Memory B cell (primary cell): ENCODE measurements at regions not wholly inside any gene's neighbourhood (a gene's known extent, or its start where the extent isn't known, plus 50 kb on each side); places are given as distances from the start of the nearest gene placed in this dataset.
"Not testable (repeated sequence)": the region's sequence is repeated elsewhere in the genome, so short reads cannot be mapped to it uniquely, and the experiment has no call there.

Experiments used
- ATAC-seq: fragments of 150-1000 bp; cut with Tn5 transposase; 2 replicates; pipeline ENCODE4 v1.10.0; 2021; ENCODE audit warnings: low read depth, mild to moderate bottlenecking, moderate library complexity
- DNase-seq, 2 donors: peaks; one replicate each; pipeline ENCODE4 v3.0.0; 2022; ENCODE audit warnings: low spot score in 2 of 2
- H3K27ac Mint-ChIP-seq: one replicate; pipeline ENCODE4 v1.8.0; 2022; ENCODE audit warnings: mild to moderate bottlenecking, moderate library complexity, mixed read lengths
- H3K27me3 Mint-ChIP-seq: one replicate; pipeline ENCODE4 v1.8.0; 2022; ENCODE audit warnings: mixed read lengths
- H3K36me3 Mint-ChIP-seq: one replicate; pipeline ENCODE4 v1.8.0; 2022; ENCODE audit warnings: mild to moderate bottlenecking, mixed read lengths
- H3K4me1 Mint-ChIP-seq: one replicate; pipeline ENCODE4 v1.8.0; 2022; ENCODE audit warnings: mixed read lengths
- H3K4me3 Mint-ChIP-seq: one replicate; pipeline ENCODE4 v1.8.0; 2022; ENCODE audit warnings: mild to moderate bottlenecking, moderate library complexity, mixed read lengths
- H3K9me3 Mint-ChIP-seq: one replicate; pipeline ENCODE4 v1.8.0; 2022; ENCODE audit warnings: mixed read lengths

DNA sequence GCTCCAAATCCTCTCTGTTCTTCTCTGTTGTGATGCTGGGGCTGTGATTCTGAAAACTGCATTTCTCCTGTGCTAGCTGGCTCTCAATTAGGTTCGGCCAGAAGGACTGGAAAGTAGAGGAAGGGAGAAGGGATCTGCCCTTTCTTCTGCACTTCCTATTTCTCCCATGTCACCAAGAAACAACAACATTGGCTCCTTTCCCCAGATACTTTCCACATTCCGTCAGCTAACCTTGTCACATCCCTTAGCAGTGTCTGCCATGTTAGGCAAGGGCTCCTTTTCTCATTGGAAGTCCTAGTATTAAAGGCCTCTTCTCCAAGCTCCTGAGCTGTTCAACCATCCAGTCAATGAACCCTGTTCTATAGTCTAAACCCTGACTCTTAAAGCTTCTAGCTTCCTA, 171.1 kb downstream of the ZNF621 start:
- H3K27me3 Mint-ChIP-seq, result no peaks in the 10 kb centered on the region
- peaks cover 4% of the 10 kb centered on the region for H3K36me3 Mint-ChIP-seq
- DNase-seq (no peak), ATAC-seq (no peak)
- peaks cover 2% of the 10 kb centered on the region for H3K4me1 Mint-ChIP-seq
- no peak overlapping the region for H3K27ac Mint-ChIP-seq
- peaks cover 4% of the 10 kb centered on the region for H3K9me3 Mint-ChIP-seq
- no peak overlapping the region for H3K4me3 Mint-ChIP-seq

- H3K36me3 Mint-ChIP-seq, H3K4me1 Mint-ChIP-seq, DNase-seq, H3K27me3 Mint-ChIP-seq, ATAC-seq, H3K4me3 Mint-ChIP-seq, H3K27ac Mint-ChIP-seq, H3K9me3 Mint-ChIP-seq: not testable (repeated sequence)
Observed at GRCh38 chr3:40698611-40699010, 173.9 kb downstream of the ZNF621 start.

GRCh38 chr3:40701016-40701588, 176.3 kb downstream of the ZNF621 start:
- no peaks in the 10 kb centered on the region for H3K4me1 Mint-ChIP-seq
- no peak overlapping the region for H3K27ac Mint-ChIP-seq
- peaks cover 8% of the 10 kb centered on the region for H3K36me3 Mint-ChIP-seq
- DNase-seq (no peak), ATAC-seq (no peak)
- H3K9me3 Mint-ChIP-seq, result peaks cover 8% of the 10 kb centered on the region
- no peak overlapping the region for H3K4me3 Mint-ChIP-seq
- no peaks in the 10 kb centered on the region for H3K27me3 Mint-ChIP-seq

GRCh38 chr3:40704224-40704623, 179.5 kb downstream of the ZNF621 start:
- Mint-ChIP-seq H3K27me3 (no peaks in the 10 kb centered on the region), H3K4me1 (no peaks in the 10 kb centered on the region), H3K4me3 (no peak overlapping the region), H3K36me3 (peaks cover 13% of the 10 kb centered on the region), H3K9me3 (peaks cover 10% of the 10 kb centered on the region), H3K27ac (no peak overlapping the region)
- DNase-seq, result no peak
- no peak for ATAC-seq

DNA sequence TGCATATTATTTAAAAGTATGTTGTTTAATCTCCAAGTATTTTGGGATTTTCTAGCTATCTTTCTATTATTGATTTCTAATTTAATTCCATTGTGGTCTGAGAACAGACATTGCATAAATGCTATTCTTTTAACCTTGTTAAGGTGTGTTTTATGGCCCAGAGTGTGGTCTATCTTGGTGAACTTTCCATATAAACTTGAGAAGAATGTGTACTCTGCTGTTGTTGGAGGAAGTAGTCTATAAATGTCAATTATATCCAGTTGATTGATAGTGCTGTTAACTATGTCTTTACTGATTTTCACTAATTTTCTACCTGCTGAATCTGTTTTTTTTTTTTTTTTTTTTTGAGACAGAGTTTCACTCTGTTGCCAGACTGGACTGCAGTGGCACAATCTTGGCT, 180.9 kb downstream of the ZNF621 start:
- H3K27me3 Mint-ChIP-seq, result no peaks in the 10 kb centered on the region
- no peak for ATAC-seq
- H3K27ac Mint-ChIP-seq, result no peak overlapping the region
- no peaks in the 10 kb centered on the region for H3K4me1 Mint-ChIP-seq
- H3K36me3 Mint-ChIP-seq, result peaks cover 9% of the 10 kb centered on the region
- peaks cover 6% of the 10 kb centered on the region for H3K9me3 Mint-ChIP-seq
- no peak overlapping the region for H3K4me3 Mint-ChIP-seq
- no peak for DNase-seq

DNA sequence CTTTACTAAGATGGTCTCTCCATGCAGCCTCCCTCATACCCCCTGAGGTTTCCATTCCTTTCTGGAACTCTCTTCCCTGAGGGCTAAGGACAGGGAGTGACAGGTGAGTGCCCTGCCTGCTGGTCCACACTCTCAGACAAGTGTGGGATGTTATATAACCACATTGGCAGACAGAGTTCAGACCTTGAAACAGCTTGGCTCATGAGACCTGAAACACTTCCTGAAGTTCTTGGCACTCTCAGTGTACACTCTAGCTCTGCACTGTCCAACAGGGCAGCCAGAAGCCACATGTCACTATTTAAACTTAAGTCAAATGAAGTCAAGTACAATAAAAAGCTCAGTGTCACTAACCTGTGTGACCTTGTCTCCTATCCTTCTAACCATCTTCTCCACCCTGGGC, 188.5 kb downstream of the ZNF621 start:
- Mint-ChIP-seq H3K36me3 (no peaks in the 10 kb centered on the region), H3K4me1 (peaks cover 32% of the 10 kb centered on the region), H3K4me3 (peak overlapping the region; percentile 66), H3K27ac (peak overlapping the region; percentile 90), H3K27me3 (no peaks in the 10 kb centered on the region), H3K9me3 (no peaks in the 10 kb centered on the region)
- DNase-seq (no peak), ATAC-seq (no peak)

GRCh38 chr3:40713795-40714194, 189.0 kb downstream of the ZNF621 start:
- peak in 1 of 2 donors; percentile 50 for DNase-seq

DNA sequence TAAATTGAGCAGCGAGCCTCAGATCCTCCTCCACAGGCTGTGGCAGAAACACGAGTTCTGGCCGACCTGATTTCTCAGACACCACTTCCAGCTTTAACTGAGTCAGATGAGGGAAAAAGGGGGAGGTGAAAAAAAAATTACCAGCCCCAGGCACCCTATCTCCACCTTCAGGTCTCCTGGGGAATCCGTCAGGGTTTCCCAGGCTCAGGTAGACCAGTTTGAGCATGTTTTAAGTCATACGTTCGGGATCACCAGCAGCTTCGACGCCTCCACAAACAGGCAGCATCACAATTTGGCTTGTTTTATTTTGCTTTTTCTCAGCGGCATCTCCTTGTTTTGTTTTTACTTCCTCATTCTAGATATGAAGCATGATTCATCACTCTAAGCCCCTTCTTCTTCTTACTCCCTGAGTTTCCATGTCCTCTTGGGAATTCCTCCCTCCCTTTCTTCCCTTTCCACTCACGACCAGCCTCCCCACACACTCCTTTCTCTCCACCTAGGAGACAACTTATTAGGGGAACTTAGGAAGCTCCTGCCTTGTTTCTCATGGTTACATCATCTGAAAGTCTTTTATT, 190.1 kb downstream of the ZNF621 start:
- Mint-ChIP-seq H3K4me1 (peaks cover 39% of the 10 kb centered on the region), H3K27me3 (no peaks in the 10 kb centered on the region), H3K4me3 (peak overlapping the region; percentile 57), H3K9me3 (no peaks in the 10 kb centered on the region), H3K36me3 (no peaks in the 10 kb centered on the region), H3K27ac (peak overlapping the region; percentile 90)
- ATAC-seq (no peak), DNase-seq (no peak)

More at GRCh38 chr3:40713795-40714194, 189.0 kb downstream of the ZNF621 start:
- ATAC-seq, result peak; percentile 85
- H3K36me3 Mint-ChIP-seq, result no peaks in the 10 kb centered on the region
- H3K27ac Mint-ChIP-seq, result peak overlapping the region; percentile 90
- H3K4me1 Mint-ChIP-seq, result peaks cover 36% of the 10 kb centered on the region
- H3K27me3 Mint-ChIP-seq, result no peaks in the 10 kb centered on the region
- peak overlapping the region; percentile 66 for H3K4me3 Mint-ChIP-seq
- H3K9me3 Mint-ChIP-seq, result no peaks in the 10 kb centered on the region

- no peak for ATAC-seq
- no peaks in the 10 kb centered on the region for H3K27me3 Mint-ChIP-seq
- peak overlapping the region; percentile 90 for H3K27ac Mint-ChIP-seq
- no peaks in the 10 kb centered on the region for H3K36me3 Mint-ChIP-seq
- H3K4me3 Mint-ChIP-seq, result peak overlapping the region; percentile 57
- DNase-seq, result no peak
- H3K9me3 Mint-ChIP-seq, result no peaks in the 10 kb centered on the region
- H3K4me1 Mint-ChIP-seq, result peaks cover 39% of the 10 kb centered on the region
Observed at GRCh38 chr3:40715551-40715950, 190.8 kb downstream of the ZNF621 start.

GRCh38 chr3:40717471-40717870, 192.7 kb downstream of the ZNF621 start:
- no peaks in the 10 kb centered on the region for H3K9me3 Mint-ChIP-seq
- no peak overlapping the region for H3K4me3 Mint-ChIP-seq
- no peak for ATAC-seq
- peak overlapping the region; percentile 72 for H3K27ac Mint-ChIP-seq
- no peaks in the 10 kb centered on the region for H3K27me3 Mint-ChIP-seq
- no peaks in the 10 kb centered on the region for H3K36me3 Mint-ChIP-seq
- DNase-seq, result no peak
- peaks cover 39% of the 10 kb centered on the region for H3K4me1 Mint-ChIP-seq

- peaks cover 38% of the 10 kb centered on the region for H3K4me1 Mint-ChIP-seq
- no peaks in the 10 kb centered on the region for H3K27me3 Mint-ChIP-seq
- peak overlapping the region; percentile 72 for H3K27ac Mint-ChIP-seq
- no peaks in the 10 kb centered on the region for H3K36me3 Mint-ChIP-seq
- ATAC-seq, result no peak
- H3K4me3 Mint-ChIP-seq, result no peak overlapping the region
- no peak for DNase-seq
- no peaks in the 10 kb centered on the region for H3K9me3 Mint-ChIP-seq
Observed at GRCh38 chr3:40718209-40718608, 193.4 kb downstream of the ZNF621 start.

GRCh38 chr3:40718681-40719080, 193.9 kb downstream of the ZNF621 start:
- DNase-seq, result peak in 1 of 2 donors; percentile 41
- no peak overlapping the region for H3K4me3 Mint-ChIP-seq
- no peaks in the 10 kb centered on the region for H3K36me3 Mint-ChIP-seq
- peaks cover 33% of the 10 kb centered on the region for H3K4me1 Mint-ChIP-seq
- H3K9me3 Mint-ChIP-seq, result no peaks in the 10 kb centered on the region
- H3K27me3 Mint-ChIP-seq, result no peaks in the 10 kb centered on the region
- peak overlapping the region; percentile 72 for H3K27ac Mint-ChIP-seq
- ATAC-seq, result peak; percentile 75

GRCh38 chr3:40719660-40720287, 195.0 kb downstream of the ZNF621 start:
- Mint-ChIP-seq H3K4me1 (peaks cover 24% of the 10 kb centered on the region), H3K27me3 (no peaks in the 10 kb centered on the region), H3K9me3 (no peaks in the 10 kb centered on the region), H3K4me3 (no peak overlapping the region), H3K27ac (no peak overlapping the region), H3K36me3 (no peaks in the 10 kb centered on the region)
- ATAC-seq (no peak), DNase-seq (no peak)

DNA sequence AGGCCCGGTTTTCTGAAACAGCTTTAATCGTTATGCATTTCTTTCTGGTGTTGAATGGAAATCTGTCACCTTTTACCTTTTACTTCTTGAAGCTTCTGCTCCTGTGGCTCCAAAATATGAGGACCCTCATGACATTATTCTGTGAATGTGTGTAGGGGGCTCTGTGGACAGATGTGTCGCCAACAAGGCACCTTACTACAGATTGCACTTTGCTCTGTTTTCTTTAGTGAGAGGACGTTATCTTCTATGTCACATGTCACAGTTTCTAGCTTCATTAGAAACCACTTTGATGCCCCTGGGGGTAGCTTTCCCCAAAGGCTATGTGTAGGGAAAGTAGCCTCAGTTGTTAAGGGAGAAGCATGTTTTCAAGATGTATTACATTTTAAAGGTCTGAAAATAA, 195.6 kb downstream of the ZNF621 start:
- H3K27me3 Mint-ChIP-seq, result no peaks in the 10 kb centered on the region
- DNase-seq (no peak), ATAC-seq (no peak)
- H3K4me3 Mint-ChIP-seq, result no peak overlapping the region
- no peaks in the 10 kb centered on the region for H3K9me3 Mint-ChIP-seq
- no peaks in the 10 kb centered on the region for H3K36me3 Mint-ChIP-seq
- no peak overlapping the region for H3K27ac Mint-ChIP-seq
- peaks cover 19% of the 10 kb centered on the region for H3K4me1 Mint-ChIP-seq

DNA sequence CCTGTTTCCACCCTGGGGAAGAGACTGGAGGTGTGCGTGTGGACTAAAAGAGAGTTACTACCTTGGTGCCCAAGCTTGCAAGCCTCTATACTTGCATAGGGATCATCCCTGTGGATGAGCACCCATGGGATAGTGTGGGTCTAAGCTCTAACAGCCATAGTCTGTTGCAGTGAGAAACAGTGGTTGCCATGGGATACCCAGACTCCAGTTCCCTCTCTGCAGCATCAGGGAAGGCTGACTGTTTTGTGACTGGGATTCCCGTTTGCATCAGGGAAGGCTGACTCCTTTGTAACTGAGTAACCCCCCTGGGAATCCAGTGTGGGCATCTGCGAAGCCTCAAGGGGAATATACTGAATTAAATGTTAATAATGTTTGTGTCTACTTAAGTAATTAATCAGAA, 196.1 kb downstream of the ZNF621 start:
- H3K27me3 Mint-ChIP-seq, result no peaks in the 10 kb centered on the region
- no peaks in the 10 kb centered on the region for H3K9me3 Mint-ChIP-seq
- H3K4me3 Mint-ChIP-seq, result no peak overlapping the region
- no peak overlapping the region for H3K27ac Mint-ChIP-seq
- peaks cover 16% of the 10 kb centered on the region for H3K4me1 Mint-ChIP-seq
- no peaks in the 10 kb centered on the region for H3K36me3 Mint-ChIP-seq
- DNase-seq (no peak), ATAC-seq (no peak)
